Mesothelial cell of epicardium (in vitro differentiated cells): ENCODE measurements at regions not wholly inside any gene's neighbourhood (a gene's known extent, or its start where the extent isn't known, plus 50 kb on each side); places are given as distances from the start of the nearest gene placed in this dataset.

Source experiments
- DNase-seq, 2 experiments: peaks; one replicate each; pipeline ENCODE4 v3.0.0; 2021; ENCODE audit warnings: low spot score in 2 of 2; ENCODE audit not compliant: unreplicated experiment in 2 of 2
- H3K27ac Mint-ChIP-seq: 2 replicates; pipeline ENCODE4 v1.8.0; 2021; ENCODE audit warnings: mixed read lengths
- H3K27me3 Mint-ChIP-seq: 2 replicates; pipeline ENCODE4 v1.8.0; 2021; ENCODE audit warnings: low read depth, mixed read lengths
- H3K36me3 Mint-ChIP-seq: 2 replicates; pipeline ENCODE4 v1.8.0; 2021; ENCODE audit warnings: mixed read lengths
- H3K4me1 Mint-ChIP-seq: 2 replicates; pipeline ENCODE4 v1.8.0; 2021; ENCODE audit warnings: mixed read lengths
- H3K4me3 Mint-ChIP-seq: 2 replicates; pipeline ENCODE4 v1.8.0; 2021; ENCODE audit warnings: mild to moderate bottlenecking, moderate library complexity, mixed read lengths
- H3K9me3 Mint-ChIP-seq: 2 replicates; pipeline ENCODE4 v1.8.0; 2021; ENCODE audit warnings: mixed read lengths
- TF ChIP-seq, protein P1 (sequence below): fragments of 200-600 bp; sonication (generic); IDR thresholded peaks from one replicate; pipeline ENCODE4 v1.5.0; 2021; ENCODE audit warnings: antibody characterized with exemption; ENCODE audit not compliant: unreplicated experiment

DNA sequence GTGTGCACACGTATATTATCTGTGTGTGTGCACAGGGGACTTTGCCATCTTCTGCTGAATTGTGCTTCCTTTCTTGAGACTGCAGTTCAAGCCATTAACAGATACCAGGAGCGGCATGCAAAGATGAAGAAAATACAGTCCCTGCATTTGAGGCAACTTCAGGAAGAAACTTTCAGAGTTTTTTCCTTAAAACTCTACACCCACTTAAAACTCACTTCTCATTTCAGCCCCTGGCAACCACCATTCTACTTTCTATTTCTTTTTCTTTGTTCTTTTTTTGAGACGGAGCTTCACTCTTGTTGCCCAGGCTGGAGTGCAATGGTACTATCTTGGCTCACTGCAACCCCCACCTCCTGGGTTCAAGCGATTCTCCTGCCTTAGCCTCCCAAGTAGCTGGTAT, 448.9 kb upstream of the ZMIZ1 start:
- DNase-seq: no peak
- Mint-ChIP-seq H3K9me3 (no peaks in the 10 kb centered on the region), H3K27ac (peak overlapping the region; percentile 81), H3K4me3 (no peak overlapping the region), H3K36me3 (no peaks in the 10 kb centered on the region), H3K27me3 (no peaks in the 10 kb centered on the region), H3K4me1 (peaks cover 68% of the 10 kb centered on the region)
- TF ChIP-seq, protein P1, sequence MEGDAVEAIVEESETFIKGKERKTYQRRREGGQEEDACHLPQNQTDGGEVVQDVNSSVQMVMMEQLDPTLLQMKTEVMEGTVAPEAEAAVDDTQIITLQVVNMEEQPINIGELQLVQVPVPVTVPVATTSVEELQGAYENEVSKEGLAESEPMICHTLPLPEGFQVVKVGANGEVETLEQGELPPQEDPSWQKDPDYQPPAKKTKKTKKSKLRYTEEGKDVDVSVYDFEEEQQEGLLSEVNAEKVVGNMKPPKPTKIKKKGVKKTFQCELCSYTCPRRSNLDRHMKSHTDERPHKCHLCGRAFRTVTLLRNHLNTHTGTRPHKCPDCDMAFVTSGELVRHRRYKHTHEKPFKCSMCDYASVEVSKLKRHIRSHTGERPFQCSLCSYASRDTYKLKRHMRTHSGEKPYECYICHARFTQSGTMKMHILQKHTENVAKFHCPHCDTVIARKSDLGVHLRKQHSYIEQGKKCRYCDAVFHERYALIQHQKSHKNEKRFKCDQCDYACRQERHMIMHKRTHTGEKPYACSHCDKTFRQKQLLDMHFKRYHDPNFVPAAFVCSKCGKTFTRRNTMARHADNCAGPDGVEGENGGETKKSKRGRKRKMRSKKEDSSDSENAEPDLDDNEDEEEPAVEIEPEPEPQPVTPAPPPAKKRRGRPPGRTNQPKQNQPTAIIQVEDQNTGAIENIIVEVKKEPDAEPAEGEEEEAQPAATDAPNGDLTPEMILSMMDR: no peak

DNA sequence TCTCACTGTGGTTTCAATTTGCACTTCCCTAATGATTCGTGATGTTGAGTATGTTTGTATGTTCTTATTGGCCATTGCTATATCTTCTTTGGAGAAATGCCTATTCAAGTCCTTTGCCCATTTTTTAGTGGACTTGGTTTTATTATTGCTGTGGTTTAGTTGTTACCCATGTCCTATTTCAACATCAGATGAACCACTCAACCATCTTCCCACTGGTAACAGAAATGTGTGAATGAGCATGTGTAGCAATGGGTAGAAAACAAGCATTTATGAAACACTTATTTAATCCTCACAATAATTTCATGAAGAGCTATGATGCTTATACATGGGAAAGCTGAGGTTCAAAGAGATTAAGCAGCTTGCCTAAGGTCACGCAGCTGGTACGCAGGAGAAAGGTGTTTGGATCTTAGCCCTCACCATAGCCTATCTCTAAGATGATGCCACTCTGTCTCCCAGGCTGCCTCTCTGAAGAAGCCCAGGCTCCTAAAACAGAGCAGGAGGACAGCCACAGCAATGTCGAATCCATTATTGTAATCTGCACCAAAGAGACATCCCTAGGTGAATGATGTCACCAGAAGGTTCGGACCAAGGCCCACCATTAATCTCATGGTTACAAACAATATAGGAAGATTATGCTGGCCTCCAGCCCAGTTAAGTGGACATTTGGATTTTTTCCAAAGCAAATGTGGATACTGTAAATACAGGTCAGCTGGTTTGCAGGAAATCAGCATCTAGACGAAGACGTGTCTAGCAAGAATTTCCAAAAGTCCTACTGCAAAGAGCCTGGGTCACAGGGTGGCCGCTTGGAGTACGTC, 447.6 kb upstream of the ZMIZ1 start:
- Mint-ChIP-seq H3K4me3 (no peak overlapping the region), H3K27me3 (no peaks in the 10 kb centered on the region), H3K9me3 (no peaks in the 10 kb centered on the region), H3K4me1 (peaks cover 70% of the 10 kb centered on the region), H3K36me3 (no peaks in the 10 kb centered on the region), H3K27ac (peak overlapping the region; percentile 76)
- DNase-seq: no peak
- TF ChIP-seq, protein P1: no peak

DNA sequence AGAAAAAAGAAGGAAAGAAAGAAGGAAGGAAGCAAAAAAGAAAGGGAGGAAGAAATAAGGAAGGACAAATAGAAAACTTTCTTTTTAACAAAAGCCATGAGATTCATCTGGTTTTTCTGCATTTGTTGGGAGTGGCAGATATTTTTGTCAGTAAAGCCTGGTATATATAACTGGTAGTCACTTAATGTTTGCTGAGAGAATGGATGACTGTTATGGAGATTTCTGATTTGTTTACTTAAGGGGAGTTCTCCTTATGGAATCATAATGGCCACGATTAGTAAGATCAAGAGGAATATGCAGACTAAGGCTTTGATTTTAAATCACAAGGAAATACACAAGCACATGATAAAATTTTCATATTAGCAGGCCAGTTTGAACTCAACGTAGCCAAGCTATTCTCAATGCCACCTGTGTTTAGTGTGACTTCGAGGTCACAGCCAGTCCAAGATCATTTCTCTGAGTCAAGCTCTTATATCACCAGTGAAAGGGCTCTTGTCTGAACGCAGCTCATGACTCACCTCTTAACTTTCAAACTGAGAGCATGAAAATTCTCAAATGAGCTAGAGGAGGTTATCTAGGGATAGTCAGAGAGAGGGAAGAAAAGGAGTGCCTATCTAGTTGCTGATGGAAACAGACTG, 445.1 kb upstream of the ZMIZ1 start:
- Mint-ChIP-seq H3K27ac (peak overlapping the region; percentile 89), H3K27me3 (no peaks in the 10 kb centered on the region), H3K36me3 (no peaks in the 10 kb centered on the region), H3K4me3 (no peak overlapping the region), H3K9me3 (no peaks in the 10 kb centered on the region), H3K4me1 (peaks cover 88% of the 10 kb centered on the region)
- TF ChIP-seq, protein P1: no peak
- no peak for DNase-seq

DNA sequence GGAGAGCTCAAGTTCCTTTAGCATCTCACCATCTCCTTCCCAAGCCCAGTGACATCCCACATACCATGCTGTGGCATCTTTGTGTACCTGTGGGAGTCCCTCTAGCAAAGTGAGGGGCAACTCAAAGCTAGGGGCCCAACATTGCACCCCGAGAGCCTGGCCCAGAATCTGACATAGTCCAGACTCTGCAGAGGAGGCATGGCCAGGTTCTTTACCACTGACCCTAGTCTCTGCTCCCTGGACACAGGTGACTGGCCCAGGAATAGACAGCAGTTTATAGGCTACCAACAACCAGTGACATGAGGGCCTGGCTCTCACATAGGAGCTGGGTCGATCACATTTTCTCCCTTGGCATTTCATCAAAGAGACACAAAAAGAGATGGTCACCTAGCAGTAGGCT, 444.0 kb upstream of the ZMIZ1 start:
- no peaks in the 10 kb centered on the region for H3K9me3 Mint-ChIP-seq

DNA sequence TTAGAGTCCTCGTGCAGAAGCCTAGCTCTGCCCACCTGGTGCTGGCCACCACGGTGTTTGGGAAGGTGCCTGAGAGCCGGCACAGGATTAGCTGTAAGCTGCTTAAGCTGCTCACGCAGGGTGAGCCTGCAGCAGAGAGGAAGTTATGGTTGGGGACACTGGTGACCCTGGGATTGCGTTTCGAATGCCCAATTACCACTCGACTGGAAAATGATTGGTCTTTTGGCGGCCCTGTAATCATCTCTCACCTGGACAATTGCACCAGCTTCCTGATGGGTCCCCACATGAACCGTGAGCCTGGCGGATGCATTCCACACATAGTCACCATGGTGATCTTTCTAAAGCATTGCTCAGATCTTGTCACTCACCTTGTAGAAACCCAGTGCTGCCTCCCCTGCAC, 442.3 kb upstream of the ZMIZ1 start:
- H3K4me3 Mint-ChIP-seq: no peak overlapping the region
- H3K4me1 Mint-ChIP-seq: peaks cover 76% of the 10 kb centered on the region

More for the DNA sequence above, 444.0 kb upstream of the ZMIZ1 start:
- Mint-ChIP-seq H3K27ac (peak overlapping the region; percentile 89), H3K4me1 (peaks cover 86% of the 10 kb centered on the region), H3K4me3 (no peak overlapping the region), H3K36me3 (no peaks in the 10 kb centered on the region), H3K27me3 (no peaks in the 10 kb centered on the region)
- TF ChIP-seq, protein P1: no peak
- DNase-seq: no peak

More for the DNA sequence above, 442.3 kb upstream of the ZMIZ1 start:
- Mint-ChIP-seq H3K9me3 (no peaks in the 10 kb centered on the region), H3K36me3 (no peaks in the 10 kb centered on the region), H3K27ac (peak overlapping the region; percentile 80), H3K27me3 (no peaks in the 10 kb centered on the region)
- DNase-seq: no peak
- TF ChIP-seq, protein P1: no peak
